HS-5 (cell line): ENCODE measurements at regions not wholly inside any gene's neighbourhood (a gene's known extent, or its start where the extent isn't known, plus 50 kb on each side); places are given as distances from the start of the nearest gene placed in this dataset.
A peak's percentile ranks its signal among the peaks of the same experiment; 100 is the strongest.

Experiments
- DNase-seq: peaks from one replicate; pipeline ENCODE4 v3.0.0-alpha.2; 2012; ENCODE audit warnings: low read depth

GRCh38 chr2:123116595-123116994 is 908.5 kb upstream of the CNTNAP5 start:
- no peak for DNase-seq

GRCh38 chr2:123127236-123127635 is 897.9 kb upstream of the CNTNAP5 start:
- DNase-seq: no peak

GRCh38 chr2:123128951-123129350 is 896.1 kb upstream of the CNTNAP5 start:
- DNase-seq: no peak

- no peak for DNase-seq
Measured at GRCh38 chr2:123136419-123136818, 888.7 kb upstream of the CNTNAP5 start.

- DNase-seq: no peak
Measured at GRCh38 chr2:123144082-123144481, 881.0 kb upstream of the CNTNAP5 start.

- no peak for DNase-seq
Measured at GRCh38 chr2:123153041-123153440, 872.0 kb upstream of the CNTNAP5 start.

- no peak for DNase-seq
Measured at GRCh38 chr2:123154195-123154594, 870.9 kb upstream of the CNTNAP5 start.

GRCh38 chr2:123157016-123157415 is 868.1 kb upstream of the CNTNAP5 start:
- no peak for DNase-seq

- no peak for DNase-seq
Measured at GRCh38 chr2:123162400-123163016, 862.6 kb upstream of the CNTNAP5 start.

- no peak for DNase-seq
Measured at GRCh38 chr2:123163398-123163797, 861.7 kb upstream of the CNTNAP5 start.

GRCh38 chr2:123164216-123164615 is 860.9 kb upstream of the CNTNAP5 start:
- DNase-seq: peak; percentile 53

GRCh38 chr2:123165616-123166015 is 859.5 kb upstream of the CNTNAP5 start:
- DNase-seq: peak; percentile 77

- DNase-seq: no peak
Measured at GRCh38 chr2:123179526-123179925, 845.6 kb upstream of the CNTNAP5 start.

GRCh38 chr2:123195957-123196356 is 829.1 kb upstream of the CNTNAP5 start:
- DNase-seq: no peak

- DNase-seq: no peak
Measured at GRCh38 chr2:123200035-123200434, 825.1 kb upstream of the CNTNAP5 start.

- DNase-seq: no peak
Measured at GRCh38 chr2:123207245-123207644, 817.8 kb upstream of the CNTNAP5 start.

- DNase-seq: no peak
Measured at GRCh38 chr2:123209202-123209601, 815.9 kb upstream of the CNTNAP5 start.

- no peak for DNase-seq
Measured at GRCh38 chr2:123211181-123211580, 813.9 kb upstream of the CNTNAP5 start.

GRCh38 chr2:123245156-123245555 is 779.9 kb upstream of the CNTNAP5 start:
- DNase-seq: no peak

- no peak for DNase-seq
Measured at GRCh38 chr2:123258877-123259539, 766.1 kb upstream of the CNTNAP5 start.

GRCh38 chr2:123262856-123263255 is 762.2 kb upstream of the CNTNAP5 start:
- DNase-seq: no peak

- DNase-seq: no peak
Measured at GRCh38 chr2:123283431-123283830, 741.7 kb upstream of the CNTNAP5 start.

GRCh38 chr2:123303731-123304130 is 721.4 kb upstream of the CNTNAP5 start:
- no peak for DNase-seq
